Femur (tissue), 1 donor: ENCODE measurements at regions not wholly inside any gene's neighbourhood (a gene's known extent, or its start where the extent isn't known, plus 50 kb on each side); places are given as distances from the start of the nearest gene placed in this dataset.

Experiments
- DNase-seq: peaks from one replicate; pipeline ENCODE4 v3.0.0-alpha.2; 2017

- no peak for DNase-seq
Measured at GRCh38 chr3:31254483-31254882, 278.2 kb upstream of the STT3B start.

- no peak for DNase-seq
Measured at GRCh38 chr3:31255007-31255581, 277.6 kb upstream of the STT3B start.

- no peak for DNase-seq
Measured at GRCh38 chr3:31262201-31262600, 270.5 kb upstream of the STT3B start.

GRCh38 chr3:31263897-31264296, 268.8 kb upstream of the STT3B start:
- DNase-seq = no peak

- no peak for DNase-seq
Measured at GRCh38 chr3:31265646-31266428, 266.9 kb upstream of the STT3B start.

GRCh38 chr3:31268868-31269267, 263.9 kb upstream of the STT3B start:
- DNase-seq = no peak

GRCh38 chr3:31270010-31270409, 262.7 kb upstream of the STT3B start:
- DNase-seq = no peak

- no peak for DNase-seq
Measured at GRCh38 chr3:31274326-31275024, 258.2 kb upstream of the STT3B start.

GRCh38 chr3:31275038-31275572, 257.6 kb upstream of the STT3B start:
- DNase-seq = no peak

- no peak for DNase-seq
Measured at GRCh38 chr3:31275583-31275982, 257.1 kb upstream of the STT3B start.

GRCh38 chr3:31277582-31277981, 255.1 kb upstream of the STT3B start:
- peak; percentile 18 for DNase-seq

- DNase-seq = no peak
Measured at GRCh38 chr3:31278532-31278931, 254.2 kb upstream of the STT3B start.

- DNase-seq = no peak
Measured at GRCh38 chr3:31284776-31285175, 247.9 kb upstream of the STT3B start.

GRCh38 chr3:31285833-31286486, 246.8 kb upstream of the STT3B start:
- DNase-seq = no peak

GRCh38 chr3:31288224-31288623, 244.5 kb upstream of the STT3B start:
- DNase-seq = no peak

- DNase-seq = peak; percentile 43
Measured at GRCh38 chr3:31288641-31289100, 244.1 kb upstream of the STT3B start.

- no peak for DNase-seq
Measured at GRCh38 chr3:31289584-31289983, 243.1 kb upstream of the STT3B start.

GRCh38 chr3:31290046-31290445, 242.7 kb upstream of the STT3B start:
- no peak for DNase-seq

GRCh38 chr3:31291818-31292217, 240.9 kb upstream of the STT3B start:
- no peak for DNase-seq

- DNase-seq = no peak
Measured at GRCh38 chr3:31294430-31295149, 238.1 kb upstream of the STT3B start.

GRCh38 chr3:31295150-31295765, 237.5 kb upstream of the STT3B start:
- DNase-seq = no peak

GRCh38 chr3:31297726-31298298, 234.9 kb upstream of the STT3B start:
- no peak for DNase-seq
